Esophagus squamous epithelium (tissue), 4 donors: ENCODE measurements at regions not wholly inside any gene's neighbourhood (a gene's known extent, or its start where the extent isn't known, plus 50 kb on each side); places are given as distances from the start of the nearest gene placed in this dataset.

ENCODE experiments used
- CTCF ChIP-seq, 6 experiments: fragments of 450-650 bp in 4 of 6; fragments of 200-600 bp in 2 of 6; sonication (generic) in 2 of 6; IDR thresholded peaks; one replicate each; pipeline ENCODE4 v1.5.1; 2016 to 2019; ENCODE audit warnings: antibody characterized with exemption in 6 of 6, mild to moderate bottlenecking in 4 of 6, moderate library complexity in 4 of 6
- POLR2A ChIP-seq, 4 donors: fragments of 450-650 bp; IDR thresholded peaks; one replicate each; pipeline ENCODE4 v1.6.1; 2017; ENCODE audit warnings: antibody characterized with exemption in 4 of 4, mild to moderate bottlenecking in 4 of 4, moderate library complexity in 3 of 4

- TF ChIP-seq CTCF (IDR thresholded peaks at IDR 0.05) (no peak), POLR2A (IDR thresholded peaks at IDR 0.05) (no peak)
Observed at GRCh38 chr21:31531967-31532366, 127.5 kb upstream of the SOD1 start.
